OCI-M1 (cell line): ENCODE measurements at regions not wholly inside any gene's neighbourhood (a gene's known extent, or its start where the extent isn't known, plus 50 kb on each side); places are given as distances from the start of the nearest gene placed in this dataset.

Experiments
- DNase-seq: peaks from one replicate; lab custom pipeline; 2025; lab: John Stamatoyannopoulos, UW

- no peak for DNase-seq
Observed at GRCh38 chr20:9981829-9982228, 53.0 kb upstream of the ANKEF1 start.

GRCh38 chr20:9978397-9979004 is 56.3 kb upstream of the ANKEF1 start:
- DNase-seq, result peak; percentile 93

GRCh38 chr20:9977629-9978028 is 57.2 kb upstream of the ANKEF1 start:
- DNase-seq, result no peak

GRCh38 chr20:9974324-9974723 is 60.5 kb upstream of the ANKEF1 start:
- no peak for DNase-seq

GRCh38 chr20:9971746-9972145 is 63.0 kb upstream of the ANKEF1 start:
- no peak for DNase-seq

GRCh38 chr20:9969626-9970025 is 65.2 kb upstream of the ANKEF1 start:
- no peak for DNase-seq

- no peak for DNase-seq
Observed at GRCh38 chr20:9968015-9968414, 66.8 kb upstream of the ANKEF1 start.

- peak; percentile 19 for DNase-seq
Observed at GRCh38 chr20:9966966-9967365, 67.8 kb upstream of the ANKEF1 start.

GRCh38 chr20:9963029-9963428 is 71.8 kb upstream of the ANKEF1 start:
- DNase-seq, result no peak

- DNase-seq, result no peak
Observed at GRCh38 chr20:9958693-9959092, 76.1 kb upstream of the ANKEF1 start.

GRCh38 chr20:9955646-9956045 is 79.1 kb upstream of the ANKEF1 start:
- no peak for DNase-seq

GRCh38 chr20:9949563-9949962 is 85.2 kb upstream of the ANKEF1 start:
- DNase-seq, result no peak

- DNase-seq, result no peak
Observed at GRCh38 chr20:9945408-9945807, 89.4 kb upstream of the ANKEF1 start.

- DNase-seq, result peak; percentile 6
Observed at GRCh38 chr20:9942736-9943135, 92.1 kb upstream of the ANKEF1 start.

GRCh38 chr20:9940329-9940728 is 94.5 kb upstream of the ANKEF1 start:
- DNase-seq, result no peak

- no peak for DNase-seq
Observed at GRCh38 chr20:9939231-9939630, 95.6 kb upstream of the ANKEF1 start.

GRCh38 chr20:9935285-9935684 is 96.4 kb upstream of the PAK5 start:
- no peak for DNase-seq

GRCh38 chr20:9930142-9930541 is 91.3 kb upstream of the PAK5 start:
- no peak for DNase-seq

- no peak for DNase-seq
Observed at GRCh38 chr20:9928955-9929354, 90.1 kb upstream of the PAK5 start.

GRCh38 chr20:9928281-9928737 is 89.4 kb upstream of the PAK5 start:
- DNase-seq, result no peak

GRCh38 chr20:9927224-9927623 is 88.3 kb upstream of the PAK5 start:
- DNase-seq, result no peak

- DNase-seq, result no peak
Observed at GRCh38 chr20:9926476-9926875, 87.6 kb upstream of the PAK5 start.

- no peak for DNase-seq
Observed at GRCh38 chr20:9926007-9926406, 87.1 kb upstream of the PAK5 start.

- no peak for DNase-seq
Observed at GRCh38 chr20:9923648-9924047, 84.8 kb upstream of the PAK5 start.

- DNase-seq, result no peak
Observed at GRCh38 chr20:9920866-9921265, 82.0 kb upstream of the PAK5 start.
